GM19035 (cell line): ENCODE measurements at regions not wholly inside any gene's neighbourhood (a gene's known extent, or its start where the extent isn't known, plus 50 kb on each side); places are given as distances from the start of the nearest gene placed in this dataset.

Experiments used
- ATAC-seq: cut with Tn5 transposase; IDR thresholded peaks from one replicate; pipeline ENCODE4 v1.9.1; 2021; ENCODE audit not compliant: unreplicated experiment

GRCh38 chr3:178483704-178484103 is 52.5 kb upstream of the KCNMB2 start:
- no peak for ATAC-seq

DNA sequence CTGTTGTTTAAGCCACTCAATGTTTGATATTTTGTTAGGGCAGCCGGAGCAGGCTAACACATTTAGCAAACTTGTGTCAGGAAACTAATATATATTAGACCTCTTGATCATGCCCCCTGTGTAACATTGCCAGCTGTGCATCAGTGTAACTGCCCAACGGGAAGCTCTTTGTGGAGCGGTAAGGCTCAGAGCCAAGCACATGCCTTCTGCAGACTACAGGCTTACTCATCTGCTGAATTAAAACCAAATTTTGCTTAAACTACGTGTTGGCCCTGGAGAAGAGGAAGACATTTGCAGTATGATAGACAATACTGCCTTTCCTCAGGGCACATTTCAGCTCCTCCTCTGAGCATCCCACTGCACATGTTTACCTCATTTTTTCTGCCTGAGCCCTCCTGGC is 50.5 kb upstream of the KCNMB2 start:
- no peak for ATAC-seq
